NCI-H82 treated with DMSO at 0.1 percent for 48 hours (cell line): ENCODE measurements at regions not wholly inside any gene's neighbourhood (a gene's known extent, or its start where the extent isn't known, plus 50 kb on each side); places are given as distances from the start of the nearest gene placed in this dataset.

Experiments
- DNase-seq: peaks from one replicate; lab custom pipeline; 2025; ENCODE audit not compliant: unreplicated experiment; lab: John Stamatoyannopoulos, UW

- no peak for DNase-seq
Observed at GRCh38 chr17:69944406-69944805, 130.6 kb upstream of the KCNJ16 start.

DNA sequence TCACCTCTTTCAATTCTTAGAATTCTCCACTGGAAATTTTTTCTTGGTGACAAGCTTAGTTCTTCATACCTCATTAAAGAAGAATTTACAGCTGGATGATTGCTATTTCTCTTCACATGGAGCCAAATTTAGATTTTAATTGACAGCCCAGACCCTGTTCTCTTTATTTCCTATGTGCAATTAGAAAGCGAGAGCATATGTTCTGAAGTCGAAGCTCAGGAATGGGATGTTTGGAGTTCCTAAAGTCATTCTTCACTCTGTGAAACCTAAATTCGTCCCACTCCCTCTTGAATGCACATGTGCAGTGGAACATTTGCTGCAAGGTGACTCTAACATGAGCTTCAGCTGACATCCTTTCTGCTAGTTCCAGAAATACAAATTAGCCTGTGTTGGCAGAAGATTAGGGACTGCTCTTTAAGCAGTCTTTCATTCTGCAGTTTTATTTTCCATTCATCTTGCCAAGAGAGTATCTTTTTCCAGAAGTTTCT is 129.3 kb upstream of the KCNJ16 start:
- no peak for DNase-seq

DNA sequence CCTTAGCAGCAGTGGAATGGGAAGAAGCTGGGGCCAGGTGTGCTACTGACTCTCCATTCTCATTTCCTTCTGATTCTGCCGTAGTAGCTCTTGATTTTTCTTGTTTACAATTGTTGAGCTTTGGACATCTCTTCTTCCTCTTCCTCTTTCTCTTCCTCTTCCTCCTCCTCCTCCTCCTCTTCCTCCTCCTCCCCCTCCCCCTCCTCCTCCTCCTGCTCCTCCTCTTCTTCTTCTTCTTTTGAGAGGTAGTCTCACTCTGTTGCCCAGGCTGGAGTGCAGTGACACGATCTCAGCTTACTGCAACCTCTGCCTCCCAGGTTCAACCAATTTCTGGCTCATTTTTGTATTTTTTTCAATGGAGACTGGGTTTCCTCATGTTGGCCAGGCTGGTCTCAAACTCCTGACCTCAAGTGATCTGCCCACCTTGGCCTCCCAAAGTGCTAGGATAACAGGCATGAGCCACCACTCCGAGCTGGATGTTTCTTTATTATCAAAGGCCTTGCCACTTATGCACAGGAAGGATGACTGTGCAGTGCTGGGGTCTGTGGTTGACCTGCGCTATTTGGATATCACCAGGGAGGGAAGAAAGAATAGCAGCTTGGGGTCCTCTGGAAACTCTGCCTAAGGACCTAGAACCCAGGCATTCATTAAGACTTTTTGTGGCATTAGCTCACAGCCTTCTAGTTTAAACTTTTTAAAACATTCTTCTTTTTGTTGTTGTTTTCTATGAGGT is 127.8 kb upstream of the KCNJ16 start:
- no peak for DNase-seq

- DNase-seq, result no peak
Observed at GRCh38 chr17:69948406-69948805, 126.6 kb upstream of the KCNJ16 start.

DNA sequence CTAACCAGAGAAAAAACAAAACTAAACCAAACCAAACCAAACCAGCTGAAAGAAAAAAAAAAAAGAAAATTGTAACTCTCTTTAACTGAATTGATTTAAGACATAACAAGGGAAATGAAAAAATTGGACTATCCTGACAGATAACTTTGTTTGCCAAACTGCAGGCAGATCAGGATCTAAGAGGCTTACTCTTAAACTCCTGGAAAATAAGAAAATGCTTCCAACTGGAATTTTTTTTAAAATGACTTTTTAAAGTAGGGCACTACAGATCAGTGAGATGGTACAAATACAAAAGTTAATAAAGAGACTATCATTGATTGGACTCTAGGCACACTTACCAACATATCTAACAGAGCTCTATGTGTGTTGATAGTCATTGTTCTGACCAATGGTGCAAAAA is 125.5 kb upstream of the KCNJ16 start:
- DNase-seq, result no peak

DNA sequence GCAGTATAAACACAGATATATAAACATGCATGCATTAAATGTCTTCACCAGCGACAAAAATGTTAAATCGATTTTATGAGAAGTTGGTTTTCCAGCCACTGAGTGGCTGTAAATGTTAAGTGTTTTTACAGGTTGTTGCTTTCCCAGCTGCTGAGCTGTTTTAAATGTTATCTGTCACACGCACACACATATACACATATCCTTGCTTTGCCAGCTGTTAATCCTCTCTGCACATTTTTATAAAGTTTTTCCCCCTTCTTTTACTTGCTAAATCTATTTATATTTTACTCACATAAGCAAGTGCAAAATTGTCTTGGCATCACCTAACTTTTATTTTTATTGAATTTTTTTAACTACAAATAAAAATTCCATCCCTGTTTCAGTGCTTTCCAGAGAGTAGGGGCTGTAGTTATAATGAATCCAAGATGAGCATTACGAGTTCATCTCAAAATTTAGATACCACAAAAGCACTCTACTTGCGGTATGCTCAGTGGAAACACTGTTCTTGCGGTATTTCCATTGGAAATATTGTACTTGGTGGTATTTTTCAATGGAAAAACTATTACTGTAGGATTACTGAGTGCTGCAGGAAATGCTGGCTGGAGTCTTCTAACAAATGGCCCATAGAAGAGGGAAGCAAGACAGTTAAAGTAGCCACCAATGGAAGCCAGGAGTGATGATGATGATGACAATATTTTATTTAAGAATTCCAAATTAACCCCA is 124.9 kb upstream of the KCNJ16 start:
- no peak for DNase-seq

DNA sequence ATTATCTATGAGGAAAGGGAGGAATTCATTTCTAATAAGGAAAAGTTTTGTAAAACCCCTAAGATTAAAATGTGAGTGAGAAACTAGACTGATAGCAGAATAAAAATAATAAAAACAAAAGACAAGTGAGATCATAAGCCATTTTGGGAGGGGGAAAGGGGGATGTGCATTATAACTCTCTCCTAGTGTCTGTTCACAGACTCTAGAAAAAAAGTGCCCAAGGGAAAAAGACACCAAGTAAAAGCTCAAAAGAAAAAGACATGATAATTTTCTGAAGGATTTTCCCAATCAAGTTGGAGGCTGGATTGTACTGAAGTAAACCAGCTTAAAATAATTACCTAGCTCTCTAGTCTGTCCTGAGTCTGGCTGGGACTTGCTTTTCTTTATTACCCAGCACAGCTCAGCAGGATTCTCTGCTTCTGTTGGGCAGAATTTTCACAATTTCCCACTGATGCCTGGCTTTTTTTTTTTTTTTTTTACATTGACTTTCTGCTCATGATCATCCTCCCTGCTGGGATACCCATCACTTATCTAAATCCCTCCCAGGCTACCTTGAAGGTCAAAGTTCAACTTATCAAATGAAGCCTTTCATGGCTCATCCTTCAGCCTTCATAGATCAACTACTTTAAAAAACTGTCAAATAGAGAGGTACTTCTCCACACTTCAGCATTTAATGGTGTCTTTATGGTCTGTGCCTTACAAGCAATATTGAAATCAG is 124.2 kb upstream of the KCNJ16 start:
- DNase-seq, result no peak

DNA sequence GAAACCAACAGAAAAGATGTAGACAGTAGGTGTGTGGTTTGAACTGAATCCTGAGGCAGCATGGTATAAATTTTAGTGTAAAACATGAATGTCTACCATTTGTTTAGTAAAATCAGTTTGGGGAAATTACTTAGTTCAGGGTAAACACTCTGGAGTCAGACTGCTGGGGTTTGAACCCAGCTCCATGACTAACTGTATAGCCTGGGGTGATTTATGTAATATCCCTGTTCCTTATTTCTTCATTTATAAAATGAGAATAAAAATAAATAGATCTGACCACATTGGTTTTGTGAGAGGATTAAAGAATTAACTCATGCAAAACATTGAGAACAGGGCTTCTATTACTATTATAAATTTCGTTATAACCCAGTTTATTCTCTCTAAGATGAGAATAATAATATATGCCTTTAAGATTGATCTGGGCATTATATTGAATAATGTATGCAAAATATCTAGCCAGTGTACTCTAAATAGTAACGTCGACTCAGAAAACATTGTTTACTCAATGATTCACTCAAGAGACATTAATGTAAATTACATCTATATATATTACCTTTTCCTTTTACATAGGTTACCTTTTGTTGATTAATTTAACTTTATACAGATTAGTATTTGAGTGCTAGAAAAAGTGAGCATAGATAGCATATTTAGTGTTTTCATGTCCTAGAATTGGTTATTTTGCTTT is 120.6 kb upstream of the KCNJ16 start:
- no peak for DNase-seq

GRCh38 chr17:69958063-69958462 is 117.0 kb upstream of the KCNJ16 start:
- no peak for DNase-seq

GRCh38 chr17:69959283-69959682 is 115.7 kb upstream of the KCNJ16 start:
- no peak for DNase-seq

- DNase-seq, result no peak
Observed at GRCh38 chr17:69960755-69961154, 114.3 kb upstream of the KCNJ16 start.

- no peak for DNase-seq
Observed at GRCh38 chr17:69961501-69962145, 113.4 kb upstream of the KCNJ16 start.

DNA sequence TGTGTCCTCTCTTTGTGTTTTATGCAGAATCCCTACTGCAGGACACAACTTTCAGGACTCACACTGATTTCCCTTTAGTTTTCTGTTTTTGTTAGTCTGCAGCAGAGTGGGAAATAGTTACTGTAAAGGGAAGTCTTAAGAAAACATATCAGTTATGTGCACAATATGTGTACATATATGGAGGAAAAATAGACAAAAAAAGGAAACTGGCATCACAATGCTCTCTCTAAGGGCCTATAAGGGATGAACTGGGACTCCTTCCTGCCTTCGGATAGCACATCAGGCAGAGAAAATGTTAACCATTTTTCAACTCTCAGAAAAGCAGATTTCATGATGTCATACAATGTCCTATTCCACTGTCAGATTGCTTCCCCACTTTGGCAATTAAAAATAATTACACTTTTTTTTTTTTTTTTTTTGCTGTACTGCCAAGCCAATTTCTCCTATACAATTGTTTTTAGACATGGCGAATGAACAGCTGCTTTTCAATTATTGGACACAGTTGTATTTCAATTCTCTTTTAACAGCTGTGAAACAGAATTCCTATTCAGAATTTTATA is 112.5 kb upstream of the KCNJ16 start:
- no peak for DNase-seq

GRCh38 chr17:69967910-69968411 is 107.1 kb upstream of the KCNJ16 start:
- DNase-seq, result no peak

- no peak for DNase-seq
Observed at GRCh38 chr17:69969897-69970296, 105.1 kb upstream of the KCNJ16 start.

DNA sequence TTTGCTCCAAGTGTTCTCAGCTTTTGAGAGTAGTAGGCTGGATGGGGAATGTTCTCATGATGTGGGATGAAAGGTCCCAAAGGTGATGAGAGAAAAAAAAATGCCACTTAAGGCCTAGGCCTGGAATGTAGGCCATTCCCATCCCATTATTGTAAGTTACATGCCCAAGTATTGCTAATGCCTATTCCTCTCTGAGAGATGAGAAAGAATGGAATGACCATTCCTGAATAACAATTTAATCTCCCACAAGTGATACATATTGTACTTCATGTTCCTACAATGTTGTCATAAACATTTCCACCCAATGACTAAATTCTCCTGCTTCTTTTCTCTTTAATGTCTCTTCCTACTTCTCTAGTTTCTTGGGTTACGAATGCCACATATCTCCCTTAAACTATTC is 102.8 kb upstream of the KCNJ16 start:
- DNase-seq, result no peak

DNA sequence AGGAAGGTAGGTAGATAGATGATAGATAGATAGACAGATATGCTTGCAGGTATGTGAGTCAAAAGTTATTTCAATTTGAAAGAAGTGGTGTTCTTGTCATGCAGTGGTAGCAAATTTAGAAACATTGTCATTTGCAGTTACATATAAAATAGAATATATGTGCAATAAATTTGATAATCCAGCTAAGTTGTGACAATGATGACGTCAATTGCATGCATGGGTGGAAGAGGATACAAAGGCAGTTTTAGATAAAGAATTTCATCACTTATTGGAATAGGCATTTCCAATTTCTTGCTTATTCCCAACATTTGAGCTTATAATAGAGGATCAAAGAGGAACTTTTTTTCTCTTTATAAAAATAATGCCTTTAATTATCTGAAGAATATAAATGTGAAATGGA is 99.2 kb upstream of the KCNJ16 start:
- no peak for DNase-seq

- DNase-seq, result no peak
Observed at GRCh38 chr17:69978056-69978646, 96.9 kb upstream of the KCNJ16 start.

- no peak for DNase-seq
Observed at GRCh38 chr17:69981441-69981840, 93.6 kb upstream of the KCNJ16 start.

DNA sequence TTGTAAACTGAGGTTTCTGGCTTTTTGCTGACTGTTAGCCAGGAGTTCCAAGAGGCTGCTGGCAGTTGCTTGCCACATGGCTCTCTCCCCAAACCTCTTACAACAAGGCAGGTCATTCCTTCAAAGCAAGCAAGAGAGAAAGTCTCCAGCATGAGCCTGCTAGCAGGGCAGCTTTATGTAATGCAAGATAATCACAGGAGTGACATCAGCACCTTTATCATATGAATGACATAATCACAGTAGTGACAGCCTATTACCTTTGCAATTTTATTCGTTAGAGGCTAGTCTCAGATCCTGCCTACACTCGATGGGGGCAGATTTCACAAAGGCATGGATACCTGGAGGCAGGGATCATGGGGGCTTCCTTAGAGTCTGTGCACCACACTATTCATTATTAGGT is 79.5 kb upstream of the KCNJ16 start:
- DNase-seq, result no peak
